Hepatocyte (in vitro differentiated cells): ENCODE measurements at regions not wholly inside any gene's neighbourhood (a gene's known extent, or its start where the extent isn't known, plus 50 kb on each side); places are given as distances from the start of the nearest gene placed in this dataset.

ENCODE experiments used
- DNase-seq: peaks from one replicate; pipeline ENCODE4 v3.0.0-alpha.2; 2016; ENCODE audit warnings: low spot score
- H2AFZ ChIP-seq: fragments of 200-600 bp; sonication (generic); 2 replicates; pipeline ENCODE4 v1.6.0; 2016; ENCODE audit warnings: antibody characterized with exemption, mild to moderate bottlenecking
- H3K27ac ChIP-seq: fragments of 200-600 bp; sonication (generic); 2 replicates; pipeline ENCODE4 v1.5.1; 2016; ENCODE audit warnings: mild to moderate bottlenecking
- H3K27me3 ChIP-seq: fragments of 200-600 bp; sonication (generic); 2 replicates; pipeline ENCODE4 v1.6.1; 2016
- H3K36me3 ChIP-seq: fragments of 200-600 bp; sonication (generic); replicated peaks from 2 replicates; pipeline ENCODE4 v1.5.1; 2016; ENCODE audit warnings: low read depth; ENCODE audit not compliant: insufficient read depth
- H3K4me1 ChIP-seq: fragments of 200-600 bp; sonication (generic); 2 replicates; pipeline ENCODE4 v1.5.1; 2016; ENCODE audit warnings: mild to moderate bottlenecking, moderate library complexity; ENCODE audit not compliant: insufficient read depth
- H3K4me2 ChIP-seq: fragments of 200-600 bp; sonication (generic); 2 replicates; pipeline ENCODE4 v1.6.0; 2016
- H3K4me3 ChIP-seq: fragments of 200-600 bp; sonication (generic); 2 replicates; pipeline ENCODE4 v1.5.1; 2016; ENCODE audit warnings: mild to moderate bottlenecking
- H3K79me2 ChIP-seq: fragments of 200-600 bp; sonication (generic); 2 replicates; pipeline ENCODE4 v1.6.0; 2017; ENCODE audit warnings: mild to moderate bottlenecking
- H3K9me2 ChIP-seq: fragments of 200-600 bp; sonication (generic); replicated peaks from 2 replicates; pipeline ENCODE4 v1.6.0; 2017; ENCODE audit warnings: mild to moderate bottlenecking; ENCODE audit not compliant: insufficient read depth
- H3K9me3 ChIP-seq: fragments of 200-600 bp; sonication (generic); 2 replicates; pipeline ENCODE4 v1.5.1; 2016; ENCODE audit warnings: low read depth, mild to moderate bottlenecking
- H4K20me1 ChIP-seq: fragments of 200-600 bp; sonication (generic); 2 replicates; pipeline ENCODE4 v1.6.0; 2016; ENCODE audit warnings: mild to moderate bottlenecking; ENCODE audit not compliant: insufficient read depth, poor library complexity, severe bottlenecking
- CTCF ChIP-seq: fragments of 200-600 bp; sonication (generic); IDR thresholded peaks from 2 replicates; pipeline ENCODE4 v1.5.1; 2016; ENCODE audit warnings: antibody characterized with exemption, mild to moderate bottlenecking; ENCODE audit not compliant: poor library complexity
- EZH2 ChIP-seq: fragments of 200-600 bp; sonication (generic); IDR thresholded peaks from 2 replicates; pipeline ENCODE4 v1.6.1; 2016; ENCODE audit warnings: antibody characterized with exemption, mild to moderate bottlenecking, borderline replicate concordance
- EZH2phosphoT487 ChIP-seq: fragments of 200-600 bp; sonication (generic); IDR thresholded peaks from one replicate; pipeline ENCODE4 v1.6.1; 2018; ENCODE audit warnings: antibody characterized with exemption, mild to moderate bottlenecking, low read depth, moderate library complexity; ENCODE audit not compliant: unreplicated experiment, severe bottlenecking
- WGBS: methylation state at CpG from one replicate; pipeline ENCODE4 v1.1.6; 2016; ENCODE audit warnings: low lambda C conversion rate; ENCODE audit errors: missing lambda C conversion rate; 5-methylcytosine and 5-hydroxymethylcytosine counted together

- H3K9me2 ChIP-seq, result no peaks in the 10 kb centered on the region
- DNase-seq, result no peak
- no peaks in the 10 kb centered on the region for H4K20me1 ChIP-seq
- 61% methylated on average over 1 of the region's 1 CpG for WGBS
- no peaks in the 10 kb centered on the region for H3K9me3 ChIP-seq
- H3K36me3 ChIP-seq, result no peaks in the 10 kb centered on the region
- no peak overlapping the region for H3K4me2 ChIP-seq
- H2AFZ ChIP-seq, result no peak overlapping the region
- TF ChIP-seq EZH2phosphoT487 (no peak), EZH2 (no peak), CTCF (no peak)
- no peak overlapping the region for H3K4me3 ChIP-seq
- no peaks in the 10 kb centered on the region for H3K4me1 ChIP-seq
- no peak overlapping the region for H3K27ac ChIP-seq
- no peaks in the 10 kb centered on the region for H3K79me2 ChIP-seq
- H3K27me3 ChIP-seq, result no peaks in the 10 kb centered on the region
Measured at GRCh38 chr1:103218821-103219220, 110.5 kb upstream of the COL11A1 start.

- H2AFZ ChIP-seq, result no peak overlapping the region
Measured at GRCh38 chr1:103218369-103218768, 110.0 kb upstream of the COL11A1 start.

GRCh38 chr1:103211073-103211472, 102.8 kb upstream of the COL11A1 start:
- no peaks in the 10 kb centered on the region for H3K36me3 ChIP-seq
- no peaks in the 10 kb centered on the region for H3K9me3 ChIP-seq
- no peak overlapping the region for H3K27ac ChIP-seq
- no peak for TF ChIP-seq CTCF
- no peak for TF ChIP-seq EZH2phosphoT487
- no peak for TF ChIP-seq EZH2
- no peaks in the 10 kb centered on the region for H3K9me2 ChIP-seq
- no peak overlapping the region for H3K4me2 ChIP-seq
- no peak for DNase-seq
- H3K4me3 ChIP-seq, result no peak overlapping the region
- H3K79me2 ChIP-seq, result no peaks in the 10 kb centered on the region
- no peak overlapping the region for H2AFZ ChIP-seq
- H3K27me3 ChIP-seq, result no peaks in the 10 kb centered on the region
- H3K4me1 ChIP-seq, result no peaks in the 10 kb centered on the region
- WGBS, result 67% methylated on average over 1 of the region's 1 CpG
- no peaks in the 10 kb centered on the region for H4K20me1 ChIP-seq

More at GRCh38 chr1:103218369-103218768, 110.0 kb upstream of the COL11A1 start:
- no peaks in the 10 kb centered on the region for H3K27me3 ChIP-seq
- no peaks in the 10 kb centered on the region for H3K9me3 ChIP-seq
- no peaks in the 10 kb centered on the region for H3K9me2 ChIP-seq
- H3K36me3 ChIP-seq, result no peaks in the 10 kb centered on the region
- no peak overlapping the region for H3K4me3 ChIP-seq
- no peaks in the 10 kb centered on the region for H4K20me1 ChIP-seq
- no peak for DNase-seq
- H3K27ac ChIP-seq, result no peak overlapping the region
- no peak overlapping the region for H3K4me2 ChIP-seq
- no peaks in the 10 kb centered on the region for H3K79me2 ChIP-seq
- TF ChIP-seq EZH2phosphoT487, result no peak
- TF ChIP-seq CTCF, result no peak
- TF ChIP-seq EZH2, result no peak
- H3K4me1 ChIP-seq, result no peaks in the 10 kb centered on the region

- Histone ChIP-seq H3K4me1 (no peaks in the 10 kb centered on the region), H3K9me3 (no peaks in the 10 kb centered on the region), H3K4me3 (no peak overlapping the region), H3K79me2 (no peaks in the 10 kb centered on the region), H3K4me2 (no peak overlapping the region), H2AFZ (no peak overlapping the region), H3K9me2 (no peaks in the 10 kb centered on the region), H3K27me3 (no peaks in the 10 kb centered on the region), H4K20me1 (no peaks in the 10 kb centered on the region), H3K36me3 (no peaks in the 10 kb centered on the region), H3K27ac (no peak overlapping the region)
- TF ChIP-seq EZH2 (no peak), CTCF (no peak), EZH2phosphoT487 (no peak)
- WGBS, result 84% methylated on average over 2 of the region's 2 CpGs
- no peak for DNase-seq
Measured at GRCh38 chr1:103208844-103209243, 100.5 kb upstream of the COL11A1 start.
